HG02571 (cell line): ENCODE measurements at regions not wholly inside any gene's neighbourhood (a gene's known extent, or its start where the extent isn't known, plus 50 kb on each side); places are given as distances from the start of the nearest gene placed in this dataset.
"Not testable (repeated sequence)": the region's sequence is repeated elsewhere in the genome, so short reads cannot be mapped to it uniquely, and the experiment has no call there.

Experiments used
- ATAC-seq: cut with Tn5 transposase; IDR thresholded peaks from one replicate; pipeline ENCODE4 v1.9.1; 2021; ENCODE audit warnings: mild to moderate bottlenecking, moderate library complexity; ENCODE audit not compliant: unreplicated experiment

DNA sequence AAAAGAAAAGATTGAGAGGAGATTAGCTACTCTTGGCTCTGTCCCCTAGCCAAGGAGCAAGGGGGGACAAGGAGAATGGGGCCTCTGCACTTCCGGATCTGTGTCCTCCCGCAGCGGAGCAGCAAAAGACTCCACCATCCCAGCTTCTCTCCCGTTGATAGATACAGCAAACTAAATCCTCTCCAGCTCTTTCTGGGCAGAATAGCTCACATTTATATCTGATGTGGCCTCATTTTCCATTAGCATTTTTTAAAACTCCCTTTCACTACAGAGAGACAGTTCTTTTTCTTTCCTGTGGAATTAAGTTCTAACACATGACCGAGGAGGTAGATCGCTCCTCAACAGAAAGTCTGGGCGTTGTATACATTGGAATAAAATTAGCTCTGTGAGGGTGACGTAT is 260.9 kb upstream of the SOX4 start:
- ATAC-seq, result no peak

DNA sequence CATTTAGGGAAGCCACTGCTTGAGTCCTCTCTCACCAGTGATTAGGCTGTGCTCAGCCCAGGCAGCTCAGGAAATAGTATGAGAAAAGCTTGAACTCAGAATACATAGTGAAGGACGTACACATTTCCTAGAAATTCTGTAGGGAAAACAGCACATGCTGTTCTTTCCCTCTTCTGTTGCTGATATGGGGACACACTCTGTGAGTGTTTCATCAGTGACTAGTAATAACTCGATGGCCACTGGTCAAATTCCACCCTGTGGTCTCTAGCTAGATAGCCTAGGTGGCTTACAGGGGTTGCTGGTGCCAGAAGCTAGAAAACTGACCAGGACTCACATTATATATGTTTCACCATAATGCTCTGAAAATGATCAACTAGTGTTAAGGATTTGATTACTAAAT is 259.8 kb upstream of the SOX4 start:
- no peak for ATAC-seq

DNA sequence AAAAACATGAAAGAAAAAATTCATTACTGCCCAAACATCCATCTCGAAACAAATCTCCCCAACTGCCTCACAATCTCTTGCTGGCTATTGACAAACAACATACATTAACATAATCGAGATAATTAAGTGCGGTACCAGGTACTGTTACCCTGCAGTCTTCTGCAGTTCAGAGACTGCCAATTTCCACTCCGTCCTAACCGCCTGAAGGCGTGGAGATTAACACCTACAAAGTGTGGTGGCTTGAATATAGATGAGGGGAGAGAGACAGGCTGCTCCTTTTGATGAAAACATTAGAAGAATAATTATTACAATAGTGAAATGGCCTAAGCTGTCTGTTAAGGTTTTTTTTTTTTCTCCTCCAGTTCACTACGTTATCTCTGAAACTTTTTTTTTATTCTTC is 258.9 kb upstream of the SOX4 start:
- ATAC-seq, result no peak

DNA sequence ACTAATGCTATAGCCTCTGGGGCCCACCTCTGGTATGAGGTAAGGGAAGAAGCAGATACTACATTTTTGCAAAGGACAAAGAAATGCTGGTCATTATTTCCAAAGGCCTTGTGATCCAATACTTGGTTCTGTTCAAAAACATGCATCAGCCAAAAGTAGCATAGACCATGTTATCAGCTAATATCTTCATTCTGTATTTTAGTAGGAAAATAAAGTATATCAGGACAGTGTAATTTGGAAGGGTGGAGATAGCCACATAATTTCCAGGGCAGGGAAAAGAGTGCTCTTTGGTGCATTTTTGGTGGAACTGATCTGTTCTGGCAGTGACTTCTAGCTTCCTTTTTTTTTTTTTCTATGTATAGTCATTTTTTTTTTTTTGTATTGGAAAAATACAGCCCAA is 258.0 kb upstream of the SOX4 start:
- no peak for ATAC-seq

DNA sequence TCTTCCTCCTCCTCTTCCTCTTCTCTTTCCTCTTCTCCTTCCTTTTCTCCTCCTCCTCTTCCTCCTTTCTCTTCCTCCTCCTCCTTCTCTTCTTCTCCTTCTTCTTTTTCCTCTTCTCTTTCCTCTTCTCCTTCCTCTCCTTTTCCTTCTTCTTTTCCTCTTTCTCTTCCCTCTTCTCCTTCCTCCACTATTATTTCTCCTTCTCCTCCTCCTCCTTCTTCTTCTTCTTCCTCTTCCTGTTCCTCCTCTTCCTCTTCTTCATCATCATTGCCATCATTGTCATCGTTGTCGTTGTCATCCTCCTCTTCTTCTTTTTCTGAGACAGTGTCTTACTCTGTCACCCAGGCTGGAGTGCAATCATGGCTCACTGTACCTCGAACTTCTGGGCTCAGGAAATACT is 256.3 kb upstream of the SOX4 start:
- no peak for ATAC-seq

DNA sequence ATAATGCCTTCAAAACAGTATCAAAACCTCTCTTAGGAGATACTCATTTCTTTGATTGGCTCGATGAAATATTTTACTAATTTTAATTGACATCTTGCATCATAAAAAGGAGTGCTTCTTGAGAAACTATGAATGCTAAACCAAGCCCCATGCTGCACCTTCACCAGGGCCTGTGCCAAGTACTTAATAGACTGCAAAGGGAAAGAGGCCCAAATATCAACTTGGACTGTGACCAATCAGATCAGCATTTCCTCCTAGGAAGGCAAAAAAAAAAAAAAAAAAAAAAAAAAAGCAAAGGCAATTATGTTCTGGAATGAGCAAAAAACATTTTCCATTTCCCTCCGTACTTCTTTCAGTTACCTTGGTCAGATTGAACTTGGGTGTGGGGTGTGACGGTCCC is 253.0 kb upstream of the SOX4 start:
- no peak for ATAC-seq

DNA sequence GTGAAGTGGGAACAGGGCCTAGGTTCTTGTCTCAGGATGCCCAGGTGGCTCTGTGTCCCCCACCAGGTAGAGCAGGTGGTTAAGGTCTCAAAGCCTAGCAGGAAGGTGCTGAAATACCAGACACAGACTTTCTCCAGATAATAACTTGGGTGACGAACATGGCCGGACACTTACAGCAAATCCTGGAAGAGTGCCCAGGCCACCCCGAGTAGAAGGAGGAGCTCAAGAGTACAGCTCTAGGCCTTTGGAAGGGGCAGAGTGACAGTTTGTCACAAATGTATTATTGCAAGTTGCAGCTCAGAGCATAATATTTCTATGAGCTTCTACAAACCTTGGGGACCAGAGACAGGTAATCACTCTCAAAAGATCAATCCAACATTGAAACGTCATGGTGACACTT is 251.6 kb upstream of the SOX4 start:
- ATAC-seq, result no peak

DNA sequence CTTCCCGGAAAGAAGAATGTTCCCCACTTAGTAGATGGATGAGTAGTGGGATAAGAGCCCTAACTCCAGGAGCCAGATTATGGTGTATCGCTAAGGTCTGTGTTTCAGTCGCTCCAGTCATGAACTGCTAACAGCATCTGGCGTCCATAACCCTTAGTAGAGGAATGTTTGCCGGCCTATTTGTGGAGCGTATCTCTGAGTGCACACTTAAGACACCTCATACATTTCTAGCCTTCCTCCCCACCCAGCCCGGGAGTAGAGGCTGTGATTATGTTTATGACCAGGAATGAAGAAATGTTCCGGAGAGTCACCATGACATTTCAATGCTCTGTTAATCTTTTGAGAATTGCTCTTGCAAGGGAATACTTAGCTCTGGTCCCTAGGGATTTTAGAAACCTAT is 251.1 kb upstream of the SOX4 start:
- ATAC-seq, result no peak

DNA sequence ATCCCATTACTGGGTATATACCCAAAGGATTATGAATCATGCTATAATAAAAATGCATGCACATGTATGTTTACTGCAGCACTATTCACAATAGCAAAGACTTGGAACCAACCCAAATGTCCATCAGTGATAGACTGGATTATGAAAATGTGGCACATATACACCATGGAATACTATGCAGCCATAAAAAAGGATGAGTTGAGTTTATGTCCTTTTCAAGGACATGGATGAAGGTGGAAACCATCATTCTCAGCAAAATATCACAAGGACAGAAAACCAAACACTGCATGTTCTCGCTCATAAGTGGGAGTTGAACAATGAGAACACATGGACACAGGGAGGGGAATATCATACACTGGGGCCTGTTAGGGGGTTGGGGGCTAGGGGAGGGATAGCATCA is 247.8 kb upstream of the SOX4 start:
- not testable (repeated sequence) for ATAC-seq

DNA sequence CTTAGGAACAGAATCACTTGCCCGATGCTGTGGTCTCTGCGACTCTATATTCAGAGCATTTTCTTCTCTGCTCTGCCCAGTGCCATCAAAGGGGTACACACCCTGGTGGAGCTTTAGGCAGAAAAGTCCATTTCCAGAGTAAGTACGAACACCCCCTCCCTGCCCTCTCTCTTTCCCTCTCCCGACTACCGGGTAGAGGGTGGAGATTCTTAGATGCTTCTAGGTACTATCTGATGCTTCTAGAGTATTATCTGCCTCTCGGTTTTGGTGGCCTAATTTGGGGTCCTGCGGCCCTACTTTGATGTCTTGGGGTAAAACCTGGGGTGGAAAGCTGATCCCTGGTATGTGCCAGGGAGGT is 245.4 kb upstream of the SOX4 start:
- no peak for ATAC-seq

DNA sequence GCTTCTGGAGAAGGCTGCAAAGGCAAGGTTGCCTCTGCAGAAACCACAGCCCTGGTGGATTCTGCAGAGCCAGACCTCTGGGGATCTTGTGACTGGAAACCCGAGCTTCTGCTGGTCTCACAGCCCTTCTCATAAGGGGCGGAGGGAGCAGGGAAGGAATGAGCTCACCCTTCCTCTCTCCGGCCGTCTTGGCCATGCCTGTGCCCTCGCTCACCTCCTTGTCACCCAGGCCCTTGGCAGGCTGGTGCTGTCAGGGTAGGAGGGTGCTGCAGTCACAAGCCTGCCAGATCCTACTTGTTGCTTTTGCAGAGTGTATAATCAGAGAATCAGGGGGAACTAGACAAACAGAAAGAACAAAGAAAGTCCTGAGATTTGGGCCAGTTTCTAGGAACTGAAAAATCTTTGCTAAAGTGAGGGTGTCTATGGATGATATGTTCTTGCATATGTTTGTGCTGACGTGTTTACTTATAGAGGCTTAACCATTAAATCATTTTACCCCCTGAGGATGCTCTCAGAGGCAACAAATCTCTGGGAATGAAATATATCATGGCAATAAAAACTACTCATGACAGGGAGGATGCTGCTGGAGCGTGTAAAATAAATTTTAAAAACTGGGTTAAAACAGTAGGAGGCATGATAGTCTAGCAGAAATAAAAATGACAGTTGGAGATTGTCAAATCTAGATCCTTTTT is 244.9 kb upstream of the SOX4 start:
- ATAC-seq, result no peak

DNA sequence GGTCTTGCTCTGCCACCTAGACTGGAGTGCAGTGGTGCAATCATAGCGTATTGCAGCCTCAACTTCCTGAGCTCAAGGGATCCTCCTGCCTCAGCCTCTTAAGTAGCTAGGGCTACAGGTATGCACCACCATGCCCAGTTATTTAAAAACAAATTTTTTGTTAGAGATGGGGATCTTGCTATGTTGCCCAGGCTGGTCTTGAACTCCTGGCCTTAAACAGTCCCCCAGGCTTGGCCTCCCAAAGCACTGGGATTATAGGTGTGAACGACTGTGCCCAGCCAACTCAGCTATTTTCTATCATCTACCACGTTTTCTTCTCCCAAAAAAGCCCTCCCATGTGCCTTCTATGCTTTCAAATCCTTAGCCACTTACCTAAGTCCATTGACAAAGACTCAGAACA is 243.7 kb upstream of the SOX4 start:
- no peak for ATAC-seq

DNA sequence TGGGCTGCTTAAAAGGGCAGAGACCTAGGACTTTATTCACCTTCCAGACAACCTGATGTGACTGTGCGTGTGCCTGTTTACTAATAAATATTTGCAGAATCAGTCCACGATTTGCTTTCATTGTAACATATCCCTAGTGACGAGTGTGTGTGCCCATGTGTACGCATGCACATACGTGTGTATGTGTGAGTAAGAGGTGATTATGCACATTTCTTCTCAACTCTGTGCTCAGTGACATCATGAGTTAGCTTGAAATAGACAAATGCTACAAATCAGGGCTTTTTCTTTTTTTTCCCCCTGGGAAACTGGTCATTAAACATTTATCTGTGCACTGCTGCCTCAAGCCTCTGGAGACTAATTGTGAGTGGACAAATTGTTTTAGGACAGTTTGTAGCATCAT is 242.6 kb upstream of the SOX4 start:
- no peak for ATAC-seq

DNA sequence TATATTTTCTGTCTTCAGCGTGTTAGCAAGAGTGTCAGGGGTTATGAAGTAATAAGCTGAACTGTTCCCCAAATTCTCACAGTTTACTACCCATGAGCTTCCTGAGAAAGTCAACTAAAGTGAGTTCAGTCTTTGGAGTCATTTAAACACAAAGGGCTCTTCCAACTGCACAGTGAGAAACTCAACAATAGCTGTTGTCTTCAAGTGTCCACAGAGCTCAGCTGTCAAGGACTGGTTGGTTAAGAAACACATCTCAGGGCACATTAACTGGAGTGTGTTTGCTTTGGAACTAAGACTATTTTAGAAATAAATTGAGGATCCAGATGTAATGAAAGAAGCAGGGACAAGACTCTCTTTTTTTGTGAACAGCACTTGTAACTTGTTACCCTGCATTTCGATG is 241.4 kb upstream of the SOX4 start:
- ATAC-seq, result no peak

DNA sequence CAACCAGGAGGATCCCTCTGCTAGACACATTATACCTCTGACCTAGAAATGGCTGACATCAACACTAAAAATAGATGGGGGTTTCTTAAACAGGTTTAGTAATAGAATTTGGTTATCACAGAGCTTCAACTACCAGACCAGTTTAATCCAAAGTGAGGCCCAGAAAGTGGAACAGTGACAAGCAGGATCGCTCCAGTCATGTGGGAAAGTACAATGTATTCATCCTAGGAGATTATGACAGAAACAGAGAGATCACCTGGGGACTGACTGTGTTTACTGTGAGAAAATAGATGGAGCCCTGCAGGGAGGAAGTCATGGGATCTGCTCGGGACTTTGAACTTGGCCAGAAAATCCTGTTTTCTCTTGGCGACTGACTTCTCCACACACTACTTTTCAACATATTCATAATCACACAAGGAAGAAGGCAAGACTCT is 238.7 kb upstream of the SOX4 start:
- no peak for ATAC-seq

DNA sequence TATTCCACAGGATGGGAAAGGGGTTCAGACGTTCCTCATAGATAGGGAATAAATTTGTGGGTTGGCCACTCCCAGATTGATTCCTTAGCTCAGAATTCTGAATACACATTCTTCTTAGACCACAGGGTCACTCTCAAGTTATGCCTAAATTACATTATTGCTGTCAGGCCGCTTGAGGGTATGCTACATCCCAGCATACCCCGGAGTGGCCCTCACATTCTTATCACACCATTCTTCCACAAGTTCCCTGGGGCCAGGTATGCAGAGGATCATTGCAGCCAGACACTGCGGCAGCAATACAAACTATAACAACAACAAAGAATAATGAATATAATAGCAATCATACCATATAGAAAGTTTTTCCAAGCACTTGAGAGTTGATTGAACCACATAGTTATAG is 237.9 kb upstream of the SOX4 start:
- ATAC-seq, result no peak

DNA sequence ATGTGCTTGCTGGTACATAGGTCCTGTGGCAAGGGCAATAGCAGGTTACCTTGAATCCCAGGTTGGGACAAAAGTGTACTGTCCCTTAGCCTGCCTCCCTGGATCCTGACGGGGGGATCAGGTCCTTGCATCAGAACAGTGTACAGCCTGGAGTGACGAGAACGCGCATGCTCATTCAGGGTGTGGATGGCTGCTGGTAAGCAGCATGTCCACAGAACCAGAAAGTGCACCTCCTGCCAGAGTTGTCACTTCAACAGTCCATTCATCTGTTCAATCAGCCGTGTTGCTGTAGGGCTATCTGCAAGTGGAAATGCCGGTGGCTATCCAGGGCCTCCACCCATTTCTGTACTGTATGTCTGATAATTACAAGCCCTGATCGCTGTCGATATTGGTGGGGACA is 236.3 kb upstream of the SOX4 start:
- no peak for ATAC-seq

DNA sequence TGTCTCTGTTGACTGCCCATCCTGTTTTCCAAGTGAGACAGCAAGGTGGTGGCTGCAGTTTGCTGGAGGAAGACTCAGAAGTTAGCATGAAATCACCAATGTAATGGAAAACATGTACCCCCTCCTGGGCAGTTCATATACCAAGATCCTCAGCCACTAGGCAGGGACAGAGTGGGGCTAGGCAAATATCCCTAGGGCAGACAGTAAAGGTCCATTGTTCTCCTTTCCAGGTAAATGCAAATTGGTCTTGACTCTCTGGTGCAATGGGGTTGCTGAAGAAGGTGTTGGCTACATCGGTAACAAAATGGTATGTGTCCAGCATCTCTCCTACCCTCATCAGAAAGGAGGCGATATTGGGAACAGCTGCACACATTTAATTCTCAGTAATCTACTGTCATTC is 233.6 kb upstream of the SOX4 start:
- no peak for ATAC-seq

DNA sequence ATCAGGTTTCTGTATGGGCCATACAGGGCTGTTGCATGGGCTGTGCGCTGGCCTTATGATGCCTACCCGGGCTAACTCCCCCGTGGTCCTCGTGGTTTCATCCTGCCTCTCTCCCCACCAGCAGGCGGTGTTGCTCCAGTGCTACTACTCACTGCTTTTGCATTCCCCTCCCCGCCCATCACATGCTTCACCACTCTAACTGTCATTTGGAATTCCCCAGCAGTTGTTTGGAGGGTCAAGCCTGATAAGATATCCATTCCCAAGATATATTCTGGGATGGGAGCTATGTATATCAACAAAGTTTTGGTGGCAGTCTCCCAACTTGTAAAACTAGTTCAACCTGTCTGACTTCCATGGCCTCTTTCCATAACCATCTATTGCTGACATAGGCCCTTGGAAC is 233.2 kb upstream of the SOX4 start:
- ATAC-seq, result no peak

DNA sequence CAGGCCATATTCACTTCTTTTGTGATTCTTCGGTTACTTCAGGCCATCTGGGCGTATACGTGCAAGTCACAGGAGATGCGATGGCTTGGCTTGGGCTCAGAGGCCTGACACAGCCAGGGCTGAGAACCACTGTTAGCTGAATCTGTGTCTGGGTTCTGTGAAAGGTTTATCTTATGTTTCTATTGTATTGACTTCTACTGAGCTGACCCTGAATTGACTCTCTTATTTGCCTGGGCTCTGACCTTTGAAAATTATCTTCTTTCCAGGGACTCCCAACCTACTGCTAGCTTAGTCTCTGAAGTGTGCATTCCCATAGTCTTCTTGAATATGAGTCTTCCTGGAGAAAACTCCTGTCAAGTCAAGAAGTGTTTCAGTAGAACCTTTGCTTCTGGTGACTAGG is 226.4 kb upstream of the SOX4 start:
- ATAC-seq, result no peak

DNA sequence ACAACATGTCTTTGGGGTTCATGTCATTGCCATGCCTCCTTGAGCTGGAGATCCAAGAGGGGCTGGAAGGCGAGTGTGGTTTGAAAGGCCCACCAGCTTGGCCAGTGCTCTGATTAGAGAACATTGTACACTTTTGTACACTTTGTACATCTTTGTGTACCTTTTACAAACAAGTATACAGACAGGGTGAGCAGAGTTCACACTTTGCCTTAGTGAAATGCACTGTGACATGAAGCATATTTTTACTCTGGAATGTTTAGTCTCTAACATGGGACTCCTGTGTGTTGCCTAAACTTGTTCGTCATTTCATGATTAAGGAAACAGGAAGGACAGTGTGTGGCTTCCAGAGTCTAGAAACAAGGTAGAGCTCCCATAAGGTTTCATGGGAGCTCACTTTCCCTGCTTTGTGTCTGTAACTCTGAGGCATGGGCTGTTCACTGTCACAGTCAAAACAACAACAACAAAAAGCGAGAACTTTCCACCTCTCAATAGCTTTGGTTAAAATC is 225.8 kb upstream of the SOX4 start:
- no peak for ATAC-seq

DNA sequence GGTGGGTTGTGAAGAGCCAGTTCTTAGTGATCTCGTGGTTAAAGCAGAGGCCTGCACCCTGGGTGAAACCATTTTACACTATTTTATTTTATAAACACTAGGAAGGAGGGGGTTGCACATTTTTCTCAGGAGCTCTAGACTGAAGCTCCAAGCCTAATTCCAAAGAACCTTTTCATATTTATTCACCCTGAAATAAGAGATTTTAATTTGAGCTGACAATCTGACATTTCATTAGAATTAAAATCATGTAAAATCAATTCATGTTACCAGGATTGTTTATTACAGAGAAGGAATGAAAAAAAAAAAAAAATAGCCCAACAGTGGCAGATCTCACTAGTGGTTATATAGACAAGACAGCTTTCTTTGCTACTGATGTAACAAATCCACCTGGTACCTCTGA is 222.5 kb upstream of the SOX4 start:
- ATAC-seq, result no peak

DNA sequence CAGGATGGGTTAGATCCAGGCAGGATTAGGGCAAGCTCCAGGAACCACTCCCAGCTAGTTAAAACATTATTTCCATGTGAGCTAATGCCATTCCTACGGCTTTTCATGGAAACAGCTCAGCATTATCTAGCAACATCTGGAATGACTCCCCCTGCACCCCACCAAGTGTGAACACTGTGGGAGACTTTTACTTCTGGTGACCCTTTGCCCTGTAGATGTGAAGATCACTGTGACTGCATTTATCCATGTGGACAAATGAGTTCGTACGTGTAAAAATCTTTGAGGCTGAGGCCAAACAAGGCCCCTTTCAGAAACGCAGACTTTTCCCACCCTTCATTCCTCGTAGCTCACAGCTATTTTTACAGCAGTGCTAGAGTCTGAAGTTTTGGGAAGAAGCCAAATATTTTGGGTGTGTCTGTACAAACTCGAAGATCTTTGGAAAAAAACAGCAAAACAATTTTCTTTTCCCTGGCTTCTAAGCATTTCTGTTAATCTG is 221.8 kb upstream of the SOX4 start:
- no peak for ATAC-seq
